ENCODE measurements at regions not wholly inside any gene's neighbourhood (a gene's known extent, or its start where the extent isn't known, plus 50 kb on each side); places are given as distances from the start of the nearest gene placed in this dataset.

DNA sequence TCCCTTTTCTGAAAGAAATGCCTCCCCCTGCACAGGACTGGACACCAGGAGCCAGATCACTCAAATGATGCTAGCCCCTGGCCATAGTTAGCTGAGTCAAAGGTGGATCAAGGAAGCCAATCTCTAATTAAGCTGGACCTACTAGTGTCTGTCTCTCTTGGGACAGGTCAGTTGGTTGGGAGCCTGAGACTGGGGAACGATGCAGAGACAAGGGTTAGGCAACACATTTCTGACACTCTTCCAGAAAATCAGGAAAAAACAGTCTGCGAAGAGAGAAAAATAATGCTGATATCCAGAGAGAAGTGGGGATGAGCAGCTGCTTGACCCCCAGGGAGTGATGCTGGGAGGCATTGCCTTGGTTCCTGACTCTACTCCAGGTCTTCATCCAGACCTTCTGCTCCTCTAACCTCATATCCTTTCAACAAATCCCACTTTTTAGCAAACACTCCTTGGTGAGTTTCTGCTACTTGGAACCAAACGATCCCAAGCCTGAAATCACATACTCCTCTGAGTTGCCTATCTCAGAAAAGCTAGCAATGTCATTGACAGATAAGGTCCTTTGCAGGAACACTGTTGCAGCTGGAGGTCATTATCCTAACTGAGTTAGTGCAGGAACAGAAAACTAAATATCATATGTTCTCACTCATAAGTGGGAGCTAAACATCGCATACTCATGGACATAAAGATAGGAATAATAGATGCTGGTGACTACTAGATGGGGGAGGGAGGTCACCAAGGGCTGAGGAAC, 369.7 kb downstream of the COG6 start:
- no peak overlapping the region for H3K27ac Mint-ChIP-seq
- Histone ChIP-seq H3K4me3 (ENCODE audit: low read length) (no peak overlapping the region), H3K36me3 (ENCODE audit: insufficient read depth, low read length) (no peaks in the 10 kb centered on the region), H3K9me3 (ENCODE audit: control insufficient read depth in 1 of 2, insufficient read depth in 1 of 2, low read length in 2 of 2) (no peaks in the 10 kb centered on the region), H3K4me1 (ENCODE audit: insufficient read depth, low read length) (peaks cover 13% of the 10 kb centered on the region), H3K27ac (ENCODE audit: low read depth in 1 of 2, low read length in 2 of 2) (no peak overlapping the region), H3K27me3 (ENCODE audit: control insufficient read depth in 1 of 2, insufficient read depth in 2 of 2, low read length in 2 of 2) (no peaks in the 10 kb centered on the region)
- intact Hi-C loops (cut with DNase I, micrococcal nuclease), result no loop called here
- H3K27me3 Mint-ChIP-seq, result no peaks in the 10 kb centered on the region
- no peaks in the 10 kb centered on the region for H3K36me3 Mint-ChIP-seq (ENCODE audit: low read depth)
- DNase-seq (no peak), ATAC-seq (ENCODE audit: poor library complexity) (no peak)
- peaks cover 35% of the 10 kb centered on the region for H3K4me1 Mint-ChIP-seq (ENCODE audit: low read depth)
- CTCF ChIA-PET, result interaction anchor here (1.2 kb wide), 1 partner anchor 82 kb away, joined by 3 read pairs; no protein-coding TSS in a partner anchor
- TF ChIP-seq CTCF (IDR thresholded peaks at IDR 0.05), result no peak
- POLR2A ChIA-PET, result interaction anchor here (1.0 kb wide), 1 partner anchor 26 kb away, joined by 3 read pairs; no protein-coding TSS in a partner anchor
- no peak overlapping the region for H3K4me3 Mint-ChIP-seq
- peaks cover 1% of the 10 kb centered on the region for H3K9me3 Mint-ChIP-seq

GRCh38 chr13:40026174-40026585, 370.7 kb downstream of the COG6 start:
- no peak for TF ChIP-seq CTCF (IDR thresholded peaks at IDR 0.05)
- Mint-ChIP-seq H3K36me3 (ENCODE audit: low read depth) (no peaks in the 10 kb centered on the region), H3K9me3 (peaks cover 1% of the 10 kb centered on the region), H3K4me3 (peak overlapping the region; percentile 44), H3K4me1 (ENCODE audit: low read depth) (peaks cover 35% of the 10 kb centered on the region), H3K27me3 (no peaks in the 10 kb centered on the region), H3K27ac (peak overlapping the region; percentile 2)
- CTCF ChIA-PET, result no interaction called here
- Histone ChIP-seq H3K27ac (ENCODE audit: low read depth in 1 of 2, low read length in 2 of 2) (peak overlapping the region in 1 of 2 donors; percentile 31), H3K27me3 (ENCODE audit: control insufficient read depth in 1 of 2, insufficient read depth in 2 of 2, low read length in 2 of 2) (no peaks in the 10 kb centered on the region), H3K4me3 (ENCODE audit: low read length) (peak overlapping the region; percentile 36), H3K36me3 (ENCODE audit: insufficient read depth, low read length) (no peaks in the 10 kb centered on the region), H3K4me1 (ENCODE audit: insufficient read depth, low read length) (peaks cover 13% of the 10 kb centered on the region), H3K9me3 (ENCODE audit: control insufficient read depth in 1 of 2, insufficient read depth in 1 of 2, low read length in 2 of 2) (no peaks in the 10 kb centered on the region)
- DNase-seq (peak in 9 of 14 experiments; percentile 2 to 57 (median 10)), ATAC-seq (ENCODE audit: poor library complexity) (peak; percentile 90)
- intact Hi-C loops (cut with DNase I, micrococcal nuclease), result no loop called here
- POLR2A ChIA-PET, result no interaction called here

GRCh38 chr13:40026741-40027140, 371.3 kb downstream of the COG6 start:
- DNase-seq, result peak in 4 of 14 experiments; percentile 3 to 31 (median 26)
- Mint-ChIP-seq H3K27me3 (no peaks in the 10 kb centered on the region), H3K4me3 (peak overlapping the region; percentile 67), H3K36me3 (ENCODE audit: low read depth) (no peaks in the 10 kb centered on the region), H3K4me1 (ENCODE audit: low read depth) (peaks cover 35% of the 10 kb centered on the region), H3K27ac (peak overlapping the region; percentile 43), H3K9me3 (peaks cover 1% of the 10 kb centered on the region)
- Histone ChIP-seq H3K27ac (ENCODE audit: low read depth in 1 of 2, low read length in 2 of 2) (no peak overlapping the region), H3K27me3 (ENCODE audit: control insufficient read depth in 1 of 2, insufficient read depth in 2 of 2, low read length in 2 of 2) (no peaks in the 10 kb centered on the region), H3K9me3 (ENCODE audit: control insufficient read depth in 1 of 2, insufficient read depth in 1 of 2, low read length in 2 of 2) (no peaks in the 10 kb centered on the region), H3K4me1 (ENCODE audit: insufficient read depth, low read length) (peaks cover 13% of the 10 kb centered on the region), H3K4me3 (ENCODE audit: low read length) (peak overlapping the region; percentile 36), H3K36me3 (ENCODE audit: insufficient read depth, low read length) (no peaks in the 10 kb centered on the region)
- intact Hi-C loops (cut with DNase I, micrococcal nuclease), result no loop called here
- no peak for TF ChIP-seq CTCF (IDR thresholded peaks at IDR 0.05)
- ChIA-PET CTCF (no interaction called here), POLR2A (no interaction called here)
- peak; percentile 24 for ATAC-seq (ENCODE audit: poor library complexity)
